Epidermal melanocyte (primary cell): ENCODE measurements at regions not wholly inside any gene's neighbourhood (a gene's known extent, or its start where the extent isn't known, plus 50 kb on each side); places are given as distances from the start of the nearest gene placed in this dataset.

Experiments
- DNase-seq: peaks from one replicate; pipeline ENCODE4 v3.0.0; 2011; ENCODE audit warnings: low spot score; ENCODE audit not compliant: insufficient read length

DNA sequence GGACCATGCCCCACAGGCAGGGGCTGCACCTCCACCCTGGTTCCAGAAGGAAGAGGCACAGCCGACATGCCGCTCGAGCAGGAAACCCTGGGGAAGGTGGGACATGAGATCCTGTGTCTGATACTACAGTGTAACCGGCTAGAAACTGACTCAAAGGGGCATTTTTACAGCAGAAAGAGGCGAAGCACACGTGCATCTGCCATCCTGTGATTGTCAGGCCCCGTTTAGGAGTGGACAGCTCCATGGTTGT, 62.7 kb downstream of the SIK1 start:
- DNase-seq = no peak

DNA sequence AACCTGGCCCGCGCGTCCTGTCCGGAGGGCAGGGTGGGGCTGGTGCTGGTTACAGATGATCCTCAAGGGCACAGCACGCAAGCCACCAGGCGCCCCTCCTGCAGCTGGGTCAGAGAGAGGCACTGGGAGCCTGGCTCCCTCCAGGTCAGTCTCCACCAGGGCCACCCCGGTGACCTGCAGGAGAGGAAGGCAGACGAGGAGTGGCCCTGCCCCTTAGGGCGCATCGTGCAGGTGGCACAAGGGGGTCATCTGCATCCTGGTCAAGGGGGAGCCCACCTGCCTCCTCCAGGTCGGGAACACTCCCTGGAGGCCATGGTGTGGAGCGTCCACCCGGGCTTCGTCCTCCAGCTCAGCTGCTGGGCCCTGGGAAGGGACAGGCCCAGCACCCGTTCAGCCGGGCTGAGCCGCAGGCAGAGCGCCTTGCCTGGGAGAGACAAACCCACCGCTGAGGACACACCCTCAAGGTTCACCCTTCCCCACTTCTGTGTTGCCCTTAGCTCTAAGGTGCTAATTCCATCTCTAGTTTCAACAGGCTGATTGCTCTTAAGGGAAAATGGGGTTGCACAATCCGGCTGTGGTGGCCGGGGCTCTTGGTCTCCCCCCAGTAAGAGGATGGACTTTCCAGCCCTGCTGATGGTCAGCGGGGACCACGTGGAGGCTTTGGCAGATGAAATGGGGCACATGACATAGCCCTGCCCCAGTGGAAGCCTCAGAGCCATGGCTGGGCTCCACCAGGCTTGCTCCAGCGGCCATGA, 63.2 kb downstream of the SIK1 start:
- DNase-seq = no peak

DNA sequence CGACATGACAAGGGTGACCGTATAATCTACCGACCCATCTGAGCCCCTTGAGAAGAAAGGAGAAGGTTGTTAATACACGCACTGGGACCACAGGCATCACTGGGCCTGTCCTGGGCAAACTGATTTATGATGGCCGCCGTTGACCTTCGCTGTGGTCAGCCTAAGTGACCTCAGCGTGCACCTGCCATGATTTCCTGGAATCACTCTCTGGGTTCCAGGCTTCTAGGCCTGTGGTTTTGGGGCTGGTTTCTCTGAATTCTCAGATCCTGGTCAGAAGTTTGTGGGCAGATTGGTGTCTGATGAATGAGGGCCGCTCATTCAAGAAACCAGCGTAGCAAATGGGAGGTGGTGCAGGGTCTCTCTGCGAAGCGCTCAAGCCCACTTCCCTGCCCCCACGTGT, 64.0 kb downstream of the SIK1 start:
- DNase-seq = no peak

DNA sequence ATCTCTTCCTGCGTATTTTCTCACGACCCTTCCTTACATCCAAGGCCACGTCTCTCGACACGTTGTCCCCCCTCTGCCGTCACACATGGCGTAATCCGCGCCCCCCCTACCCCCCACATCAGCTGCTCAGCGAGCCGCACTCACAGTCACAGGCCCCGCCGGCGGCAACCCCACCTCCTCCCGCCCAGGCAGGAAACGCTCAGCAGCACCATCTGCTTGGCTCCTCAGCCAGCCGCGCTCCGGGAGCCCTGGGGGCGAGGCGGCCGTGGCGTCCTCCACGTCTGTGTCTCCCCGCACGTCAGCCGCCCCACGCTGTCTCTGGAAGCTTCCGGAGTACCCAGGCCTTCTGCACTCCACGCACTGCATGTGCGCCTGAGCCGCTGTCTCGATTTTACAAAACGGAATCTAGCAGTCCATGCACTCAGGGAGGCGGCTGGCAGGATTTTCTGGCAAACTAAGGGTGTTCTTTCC, 64.6 kb downstream of the SIK1 start:
- peak; percentile 76 for DNase-seq

DNA sequence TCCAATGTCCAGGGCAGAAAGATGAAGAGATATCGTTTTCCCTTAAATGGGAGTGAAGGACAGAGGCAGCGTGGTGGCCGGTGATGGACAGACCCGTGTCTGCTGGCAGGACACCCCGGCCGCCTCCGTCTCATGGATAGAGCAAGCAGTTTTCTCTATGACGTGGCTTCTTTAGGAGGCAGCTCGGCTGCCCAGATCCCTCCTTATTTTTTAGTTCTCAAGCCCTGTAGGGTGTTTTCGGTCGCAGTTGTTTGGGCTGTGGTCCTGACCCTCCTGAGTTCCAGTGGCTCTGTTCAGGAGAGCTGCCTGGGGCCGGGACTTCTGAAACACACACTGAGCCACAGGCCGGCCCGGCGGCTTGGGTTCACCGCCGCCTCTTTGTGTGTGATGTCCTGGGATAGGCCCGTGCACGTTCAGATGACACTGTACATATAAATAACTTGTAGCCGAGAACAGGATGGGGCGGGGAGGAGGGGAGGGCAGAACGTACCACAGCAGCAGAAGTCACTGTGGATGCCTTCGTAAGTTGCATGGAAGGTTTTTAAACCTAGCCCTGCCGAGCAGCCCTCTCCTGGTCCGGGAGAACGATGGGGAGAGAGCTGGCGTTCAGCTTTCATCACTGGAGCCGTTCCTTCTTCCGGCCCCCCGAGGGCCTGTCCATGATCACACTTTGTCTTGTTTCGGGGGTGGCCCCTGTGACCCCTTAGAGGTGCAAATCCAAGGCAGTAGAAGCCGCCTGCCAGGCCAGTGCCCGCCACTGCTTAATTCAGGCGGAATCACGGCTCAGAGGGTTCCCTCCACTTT, 65.2 kb downstream of the SIK1 start:
- DNase-seq = peak; percentile 42

DNA sequence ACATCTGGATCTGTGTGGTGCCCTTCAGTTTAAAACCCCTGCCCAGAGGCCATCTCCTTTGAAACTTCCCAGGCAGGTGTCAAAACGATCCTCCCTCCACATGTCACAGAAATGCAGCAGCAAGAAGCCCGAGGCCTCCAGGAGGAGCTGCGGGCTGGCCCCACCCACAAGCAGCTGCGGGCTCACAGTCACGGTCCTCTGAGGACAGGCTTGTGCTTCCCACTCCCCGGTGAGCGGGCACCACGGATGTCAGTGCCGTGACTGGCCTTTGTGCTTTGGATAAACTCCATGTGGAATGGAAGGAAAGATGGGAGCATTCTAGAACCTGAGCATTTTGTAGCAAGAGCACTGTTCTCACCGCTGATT, 65.8 kb downstream of the SIK1 start:
- DNase-seq = no peak

DNA sequence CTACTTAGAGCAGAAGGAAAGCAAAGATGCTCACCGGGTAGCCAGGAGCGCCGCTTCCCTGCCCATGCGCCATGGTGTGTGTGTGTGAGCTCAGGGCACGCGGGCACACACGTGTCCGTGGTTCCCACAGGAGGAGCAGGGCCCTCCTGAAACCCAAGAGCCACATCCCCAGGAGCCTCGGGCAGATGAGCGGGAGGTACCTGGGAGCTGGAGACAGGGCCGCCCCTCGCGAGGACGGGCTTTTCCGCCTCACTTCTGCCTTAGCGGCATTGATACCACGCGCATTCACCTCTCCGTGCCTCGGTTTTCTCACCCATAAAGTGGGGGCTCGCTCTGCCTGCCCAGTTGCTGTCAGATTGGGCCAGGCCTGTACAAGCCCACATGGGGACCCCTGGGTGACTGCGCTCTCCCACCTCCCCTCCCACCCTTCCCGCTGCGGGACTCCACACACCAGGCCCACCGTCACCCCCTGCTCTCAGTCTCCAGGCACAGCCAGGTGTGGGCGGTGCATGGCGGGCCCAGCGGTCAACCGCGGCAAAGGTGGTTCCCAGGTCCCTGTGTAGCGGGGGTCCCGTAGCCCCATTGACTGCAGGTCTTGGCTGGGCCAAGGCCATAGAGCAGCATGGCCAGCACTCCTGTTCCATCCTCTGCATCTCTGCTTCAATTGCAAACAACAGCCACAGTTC, 66.3 kb downstream of the SIK1 start:
- no peak for DNase-seq

DNA sequence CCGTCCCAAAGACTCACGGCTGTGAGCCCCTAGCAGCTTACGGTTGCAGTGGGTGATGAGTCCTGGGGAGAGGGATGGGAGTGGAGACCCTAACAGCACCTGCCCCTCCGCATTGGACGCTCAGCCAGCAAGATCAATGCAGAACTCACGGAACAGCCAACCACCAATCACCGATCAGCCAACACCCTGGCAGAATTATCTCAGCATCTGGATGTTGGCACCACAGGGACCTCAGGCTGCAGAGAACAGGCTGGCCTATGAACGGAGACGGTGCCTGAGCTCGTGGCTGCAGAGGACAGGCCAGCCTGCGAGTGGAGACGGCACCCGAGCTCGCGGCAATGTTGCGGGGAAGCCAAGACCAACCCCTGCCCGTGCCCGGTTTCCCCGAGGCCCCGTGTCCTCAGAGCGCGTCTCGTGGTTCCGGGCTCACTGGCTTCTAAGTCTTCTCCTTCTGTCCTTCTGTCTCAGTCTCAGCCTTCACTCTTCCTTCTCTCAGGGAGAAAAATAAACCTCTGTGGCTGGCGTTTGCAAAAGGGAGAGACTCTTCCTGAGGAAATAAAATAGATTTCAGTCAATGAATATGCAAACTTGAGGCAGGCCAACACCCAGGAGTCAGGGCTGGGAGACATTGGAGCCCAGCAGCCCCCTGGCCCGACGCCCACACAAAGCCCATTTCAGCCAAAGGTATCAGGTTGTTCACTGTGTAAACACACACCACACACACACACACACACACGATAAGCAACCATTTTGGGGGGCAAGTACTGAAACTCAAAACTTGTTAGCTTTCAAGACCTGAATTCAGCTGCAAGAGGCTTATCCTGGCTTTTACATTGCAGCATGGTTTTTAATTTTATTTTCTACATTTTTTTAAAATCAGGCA, 67.8 kb downstream of the SIK1 start:
- no peak for DNase-seq

DNA sequence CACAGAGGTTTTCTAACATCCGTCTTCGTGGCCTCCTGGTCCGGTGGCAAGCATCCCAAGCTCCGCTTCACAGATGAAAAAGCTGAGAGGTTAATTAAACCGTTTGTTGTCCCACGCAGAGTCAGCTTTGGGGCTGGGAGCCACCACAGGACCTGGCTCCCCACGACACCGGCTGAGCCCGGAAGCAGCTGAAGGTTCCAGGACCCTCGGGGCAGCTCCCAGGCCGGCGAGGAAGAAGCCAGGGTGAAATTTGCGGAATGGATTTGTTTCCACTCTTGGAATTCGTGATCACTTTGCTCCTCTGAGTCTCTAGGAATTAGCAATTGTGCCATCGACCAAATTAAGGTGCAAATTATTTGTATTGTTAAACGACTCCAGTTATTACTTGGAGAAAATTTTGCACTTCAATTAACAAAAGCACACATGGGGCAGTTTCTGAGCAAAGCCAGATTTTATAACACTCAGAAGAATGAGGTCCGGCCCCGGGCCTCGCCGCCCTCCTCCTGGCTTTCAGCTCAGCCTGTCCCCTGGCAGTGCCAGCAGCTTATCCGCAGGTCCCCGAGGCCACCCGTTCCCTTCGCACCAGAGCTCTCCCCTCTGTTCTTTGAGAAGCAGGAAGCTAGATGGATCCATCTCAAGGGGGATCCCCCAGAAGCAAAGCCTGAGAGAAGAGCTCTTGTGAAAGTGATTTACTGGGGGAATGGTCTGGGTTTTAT, 69.1 kb downstream of the SIK1 start:
- no peak for DNase-seq

DNA sequence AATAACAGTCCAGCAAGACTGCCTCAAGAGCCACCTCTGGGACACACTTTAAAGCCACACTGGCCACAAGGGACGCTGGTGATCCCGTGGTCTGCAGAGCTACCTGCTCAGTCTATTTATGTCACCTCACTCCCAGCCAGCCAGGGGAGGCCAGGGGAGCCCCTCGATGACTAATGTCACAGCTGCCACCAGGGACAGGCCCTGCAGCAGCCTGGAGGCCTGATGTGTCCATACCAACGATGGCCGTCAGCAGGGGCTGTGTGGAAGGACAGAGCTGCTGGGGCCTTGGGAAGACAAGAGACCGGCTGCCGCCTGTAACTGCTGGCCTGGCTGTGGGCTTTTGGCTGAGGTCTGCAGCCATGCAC, 71.0 kb downstream of the SIK1 start:
- no peak for DNase-seq

DNA sequence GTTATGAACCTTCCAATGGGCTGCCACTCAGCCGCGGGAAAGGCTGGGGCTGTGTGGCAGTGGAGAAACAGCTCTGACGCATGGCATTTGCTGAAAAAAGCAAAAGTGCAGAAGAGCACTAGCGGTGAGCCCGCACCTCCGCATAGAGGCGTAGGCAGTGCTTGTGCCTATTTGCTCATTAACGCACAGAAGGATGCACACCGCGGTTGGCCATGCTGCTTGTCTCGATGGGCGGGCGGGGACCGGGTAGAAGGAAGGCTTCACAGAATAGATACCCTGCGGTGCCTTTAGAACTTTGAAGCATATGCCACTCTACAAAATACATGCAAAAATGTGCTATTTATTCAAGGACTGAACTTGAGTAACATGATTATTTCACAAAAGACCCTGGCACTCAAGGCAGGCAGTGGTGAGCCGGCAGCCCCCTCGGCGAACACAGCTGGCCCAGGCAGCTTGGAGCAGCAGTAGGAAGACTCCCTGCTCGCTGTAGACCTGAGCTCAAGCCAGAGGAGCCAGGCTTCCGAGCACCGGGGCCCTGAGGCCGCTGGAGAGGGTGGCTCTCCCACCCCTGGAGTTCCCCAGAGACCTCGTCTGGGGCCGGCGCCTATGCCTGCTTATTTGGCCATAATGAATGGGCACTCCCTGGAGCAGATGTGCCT, 71.5 kb downstream of the SIK1 start:
- DNase-seq = no peak

DNA sequence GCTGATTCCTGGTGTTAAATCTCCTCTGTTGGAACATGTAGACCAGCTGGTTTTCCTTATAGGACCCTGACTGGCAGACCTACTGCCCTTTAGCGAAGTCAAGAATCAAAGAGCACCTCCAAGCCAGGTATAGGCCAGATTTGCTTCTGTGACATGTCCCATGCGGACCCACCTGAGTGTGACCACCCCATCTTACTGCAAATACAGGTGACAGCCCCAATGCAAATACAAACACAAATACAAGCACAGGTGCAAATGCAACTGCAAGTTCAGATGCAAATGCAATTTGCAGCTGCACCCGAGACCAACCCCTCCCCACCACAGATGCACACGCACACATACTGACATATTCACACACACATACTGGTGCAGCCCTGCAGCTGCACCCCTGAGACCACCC, 72.3 kb downstream of the SIK1 start:
- DNase-seq = no peak

DNA sequence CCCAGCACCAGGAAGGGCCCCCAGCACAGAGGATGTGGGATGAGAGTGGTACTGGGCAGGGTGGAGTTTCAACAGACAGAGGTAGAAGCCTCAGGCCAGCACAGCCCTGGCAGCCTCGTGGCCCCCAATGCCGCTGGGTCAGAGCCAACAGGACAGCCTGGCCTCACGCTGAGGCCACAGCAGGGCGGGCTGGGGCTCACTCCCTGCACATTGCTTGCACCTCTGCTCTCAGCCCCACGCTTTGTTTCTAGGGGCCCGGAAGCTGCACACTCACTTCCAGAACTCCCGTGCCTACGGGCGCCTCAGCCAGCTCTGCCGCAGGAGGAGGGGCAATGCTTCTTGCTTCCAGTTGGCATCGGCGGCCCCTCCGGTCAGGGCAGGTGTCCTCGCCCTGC, 72.9 kb downstream of the SIK1 start:
- DNase-seq = no peak

DNA sequence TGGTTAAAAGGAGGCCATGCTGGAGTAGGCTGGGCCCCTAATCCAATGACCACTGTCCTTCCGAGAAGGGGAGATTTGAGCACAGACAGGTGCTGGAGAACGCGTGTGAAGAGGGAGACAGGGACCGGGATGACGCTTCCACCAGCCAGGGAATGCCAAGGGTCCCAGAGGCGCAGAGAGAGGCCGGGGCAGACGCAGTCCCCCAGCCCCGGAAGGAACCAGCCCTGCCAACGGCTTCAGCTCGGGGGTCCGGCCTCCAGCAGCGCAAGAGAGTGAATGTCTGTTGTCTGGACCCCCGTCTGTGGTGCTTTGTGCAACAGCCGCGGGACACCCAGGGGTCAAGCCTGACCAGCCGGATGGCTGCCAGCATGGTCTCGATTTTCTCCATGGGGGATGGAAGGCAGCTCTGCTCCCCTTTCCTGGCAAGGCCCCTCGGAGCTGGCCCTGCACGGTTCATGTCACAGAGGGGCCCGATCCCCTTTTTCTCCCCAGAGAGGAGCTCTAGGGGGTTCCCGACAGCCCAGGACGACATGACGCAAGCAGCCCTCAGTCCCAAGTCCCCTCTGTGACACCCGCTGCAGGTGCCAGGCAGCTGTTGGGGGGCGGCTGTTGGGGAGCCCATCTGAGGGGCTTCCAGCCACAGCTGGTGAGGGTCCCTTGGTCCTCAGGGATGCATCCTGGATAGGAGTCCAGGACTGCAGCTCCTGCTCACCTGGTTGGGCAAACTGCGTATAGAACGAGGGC, 73.5 kb downstream of the SIK1 start:
- DNase-seq = no peak

DNA sequence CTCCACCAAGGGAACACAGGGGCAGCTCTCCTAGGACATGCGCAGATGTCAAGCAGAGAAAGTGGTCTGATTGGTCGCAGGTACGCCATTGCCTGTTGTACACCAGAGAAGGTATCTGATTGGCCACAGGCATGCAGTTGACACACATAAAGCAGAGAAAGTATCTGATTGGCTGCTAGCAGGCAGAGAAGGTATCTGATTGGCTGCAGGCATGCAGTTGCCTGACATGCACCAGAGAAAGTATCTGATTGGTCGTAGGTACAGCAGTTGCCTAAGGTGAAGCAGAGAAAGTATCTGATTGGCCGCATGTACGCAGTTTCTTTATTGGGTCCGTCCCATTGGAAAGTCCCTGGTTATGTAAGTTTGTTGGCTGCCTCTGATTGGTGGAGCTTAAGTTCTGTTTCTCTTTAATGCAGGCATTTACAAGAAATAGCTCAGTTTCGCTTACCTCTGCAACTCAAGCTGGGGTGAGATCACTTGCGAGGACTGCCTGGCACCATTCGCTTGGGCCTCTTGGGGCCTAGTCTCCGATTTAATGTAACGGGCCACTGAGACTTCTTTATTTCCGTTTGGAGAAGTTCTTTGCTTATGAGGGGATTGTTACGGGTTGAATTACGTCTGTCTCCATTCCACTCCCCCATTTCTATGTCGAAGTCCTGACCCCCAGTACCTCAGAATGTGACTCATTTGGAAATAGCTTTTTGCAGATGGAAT, 74.2 kb downstream of the SIK1 start:
- no peak for DNase-seq

DNA sequence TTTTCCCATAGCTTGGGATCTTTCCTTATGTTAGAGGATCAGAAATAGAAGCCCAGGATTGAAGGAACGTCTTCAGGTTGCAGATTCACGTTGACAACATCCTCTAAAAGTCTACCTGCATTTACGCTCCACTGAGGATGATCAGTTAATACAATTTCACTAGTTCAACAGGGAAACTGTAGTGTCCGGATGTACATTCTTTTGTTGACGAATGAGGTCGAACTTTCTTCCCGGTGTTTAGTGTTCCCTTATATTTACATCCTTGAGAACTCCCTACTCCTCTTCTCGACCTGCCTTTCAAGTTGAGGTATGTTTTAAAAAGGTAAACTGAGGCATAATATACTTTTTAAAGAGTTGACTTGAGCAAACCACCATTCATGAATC, 74.8 kb downstream of the SIK1 start:
- no peak for DNase-seq

DNA sequence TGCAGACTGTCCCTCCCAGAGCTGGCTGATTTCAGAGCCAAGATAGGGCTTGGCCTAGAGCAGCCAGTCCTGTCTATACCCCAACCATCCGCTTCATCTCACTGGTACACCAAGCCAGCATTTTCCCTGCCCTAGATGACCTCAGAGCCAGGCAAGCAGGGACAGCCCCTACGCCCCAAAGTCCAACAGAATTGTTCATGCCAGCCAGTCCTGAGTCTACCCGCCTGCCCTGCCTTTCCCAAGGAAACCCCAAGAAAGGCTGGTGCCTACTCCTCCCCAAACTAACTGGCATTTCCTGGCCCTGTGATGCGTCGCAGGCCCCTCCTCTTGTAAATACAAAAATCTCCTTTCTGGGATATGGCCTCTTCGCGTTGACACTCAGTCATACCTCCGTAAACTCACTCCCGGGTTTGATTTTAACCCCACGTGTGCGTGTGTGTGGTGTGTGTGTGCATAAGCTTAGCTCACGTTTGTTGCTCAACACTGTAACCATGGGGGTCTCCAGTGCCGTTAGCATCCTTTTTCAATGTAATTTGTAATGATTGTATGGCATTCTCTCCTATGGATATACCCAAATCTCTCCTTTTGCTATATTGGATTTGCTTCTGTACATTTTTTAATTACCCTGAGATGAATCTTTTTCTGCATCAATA, 75.3 kb downstream of the SIK1 start:
- no peak for DNase-seq

DNA sequence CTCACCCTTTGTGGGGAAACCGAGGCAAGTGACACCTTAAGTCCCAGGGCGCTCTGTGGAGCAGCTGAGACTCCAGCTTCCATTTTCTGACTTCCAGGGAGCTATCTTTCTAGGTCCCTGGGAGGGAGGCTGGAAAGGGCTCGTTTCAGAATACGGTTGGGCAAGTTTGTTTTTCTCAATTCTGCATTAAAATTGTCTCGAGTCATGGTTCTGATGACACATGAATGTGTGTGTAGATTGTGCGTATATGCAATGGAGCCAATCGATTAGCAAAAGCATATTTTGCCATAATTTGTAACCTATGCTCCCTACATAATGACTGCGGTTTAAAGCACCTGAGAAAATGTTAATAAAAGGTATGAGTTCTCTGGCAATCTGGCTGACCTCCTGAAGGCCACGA, 77.3 kb downstream of the SIK1 start:
- DNase-seq = no peak

DNA sequence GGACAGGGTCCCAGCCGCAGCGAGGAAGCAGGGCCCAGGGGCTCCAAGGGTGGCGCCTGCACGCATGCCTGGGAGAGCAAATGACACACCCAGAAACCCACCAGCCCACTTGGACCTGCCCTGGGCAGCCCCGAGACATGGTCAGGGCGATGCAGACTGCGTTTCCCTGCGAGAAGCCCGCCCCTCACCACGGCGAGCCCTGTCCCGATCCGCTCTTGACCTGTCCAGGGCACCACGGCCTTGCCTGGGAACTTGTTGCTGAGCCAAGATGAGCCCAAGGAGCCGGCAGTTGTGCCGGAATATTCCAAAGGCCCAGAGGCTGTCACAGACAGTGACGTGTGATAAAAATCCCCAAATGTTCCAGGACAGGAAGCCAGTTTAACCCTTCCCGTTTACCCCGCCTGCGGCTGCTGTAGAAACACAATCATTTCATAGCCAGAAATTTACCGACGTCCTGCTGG, 78.1 kb downstream of the SIK1 start:
- DNase-seq = no peak
